AG09319 (cell line): ENCODE measurements at regions not wholly inside any gene's neighbourhood (a gene's known extent, or its start where the extent isn't known, plus 50 kb on each side); places are given as distances from the start of the nearest gene placed in this dataset.

Experiments
- DNase-seq: peaks from one replicate; pipeline ENCODE4 v3.0.0-alpha.2; 2010; ENCODE audit warnings: low read depth; ENCODE audit errors: extremely low read depth
- TF ChIP-seq, protein P1 (sequence below): IDR thresholded peaks from 2 replicates; pipeline ENCODE4 v1.5.1; 2011; ENCODE audit warnings: low read depth, mild to moderate bottlenecking, inconsistent platforms, low read length, moderate library complexity

DNA sequence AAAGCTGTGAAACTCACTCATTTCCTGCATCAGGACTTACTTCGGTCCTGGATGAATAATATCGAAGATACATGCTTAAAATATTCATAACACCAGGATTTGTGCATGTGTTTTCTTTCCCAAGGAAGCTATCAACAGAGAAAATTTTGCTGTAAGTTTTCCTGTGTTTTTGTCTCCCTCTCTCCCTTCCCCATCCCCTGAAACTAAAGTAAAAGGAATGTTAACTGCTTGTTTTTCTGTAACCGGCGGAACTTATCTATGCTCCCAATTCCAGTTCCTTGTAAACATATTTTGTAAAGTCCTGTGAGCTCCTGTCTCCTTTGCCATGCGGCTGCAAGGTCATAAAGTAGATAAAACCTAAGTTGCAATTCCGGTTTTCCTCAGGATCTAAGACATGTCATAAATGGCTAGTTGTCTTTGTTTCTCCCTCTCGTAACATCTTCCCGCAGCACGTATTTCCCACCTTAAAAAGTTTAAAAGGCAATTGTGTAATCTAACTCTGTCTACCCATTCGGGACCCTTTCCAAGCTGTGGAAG is 79.0 kb upstream of the POM121L12 start:
- DNase-seq = no peak
- TF ChIP-seq, protein P1, sequence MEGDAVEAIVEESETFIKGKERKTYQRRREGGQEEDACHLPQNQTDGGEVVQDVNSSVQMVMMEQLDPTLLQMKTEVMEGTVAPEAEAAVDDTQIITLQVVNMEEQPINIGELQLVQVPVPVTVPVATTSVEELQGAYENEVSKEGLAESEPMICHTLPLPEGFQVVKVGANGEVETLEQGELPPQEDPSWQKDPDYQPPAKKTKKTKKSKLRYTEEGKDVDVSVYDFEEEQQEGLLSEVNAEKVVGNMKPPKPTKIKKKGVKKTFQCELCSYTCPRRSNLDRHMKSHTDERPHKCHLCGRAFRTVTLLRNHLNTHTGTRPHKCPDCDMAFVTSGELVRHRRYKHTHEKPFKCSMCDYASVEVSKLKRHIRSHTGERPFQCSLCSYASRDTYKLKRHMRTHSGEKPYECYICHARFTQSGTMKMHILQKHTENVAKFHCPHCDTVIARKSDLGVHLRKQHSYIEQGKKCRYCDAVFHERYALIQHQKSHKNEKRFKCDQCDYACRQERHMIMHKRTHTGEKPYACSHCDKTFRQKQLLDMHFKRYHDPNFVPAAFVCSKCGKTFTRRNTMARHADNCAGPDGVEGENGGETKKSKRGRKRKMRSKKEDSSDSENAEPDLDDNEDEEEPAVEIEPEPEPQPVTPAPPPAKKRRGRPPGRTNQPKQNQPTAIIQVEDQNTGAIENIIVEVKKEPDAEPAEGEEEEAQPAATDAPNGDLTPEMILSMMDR = no peak

DNA sequence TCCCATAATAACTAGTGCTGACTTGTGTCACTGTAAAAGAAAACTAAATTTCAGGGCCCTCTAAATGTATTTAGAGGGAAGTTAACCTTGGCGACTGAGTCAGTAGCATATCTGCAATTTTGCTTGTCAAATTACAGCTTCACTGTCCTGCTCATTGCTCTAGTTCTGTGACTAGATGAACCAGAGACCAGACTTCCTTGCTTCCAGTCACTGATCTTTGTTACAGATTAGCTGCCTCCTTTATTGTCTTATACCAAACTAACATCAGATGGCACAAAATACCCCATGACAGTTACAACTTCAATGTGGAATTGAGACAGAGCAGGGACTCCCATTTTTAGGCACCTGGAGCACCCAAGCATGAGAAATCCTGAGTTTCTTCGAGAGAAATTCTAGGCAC is 79.9 kb upstream of the POM121L12 start:
- TF ChIP-seq, protein P1 = no peak
- no peak for DNase-seq

DNA sequence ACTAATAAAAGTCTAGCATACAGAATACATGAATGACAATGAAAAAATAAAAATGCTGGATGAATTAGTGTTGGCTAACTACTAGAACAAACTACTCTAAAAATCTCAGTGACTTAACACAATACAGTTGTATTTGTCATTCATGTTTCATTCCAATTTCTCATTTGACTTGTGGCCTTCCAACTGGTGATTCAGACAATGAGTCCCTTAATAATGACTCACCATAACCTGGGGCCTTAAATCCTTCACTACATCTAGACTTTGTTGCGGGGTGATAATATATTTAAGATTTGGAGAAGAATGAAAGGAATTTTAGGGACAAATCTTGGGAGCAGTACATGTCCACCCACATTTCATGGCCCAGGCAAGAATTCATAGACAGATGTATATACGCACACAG is 90.5 kb upstream of the POM121L12 start:
- no peak for DNase-seq
- TF ChIP-seq, protein P1 = no peak

DNA sequence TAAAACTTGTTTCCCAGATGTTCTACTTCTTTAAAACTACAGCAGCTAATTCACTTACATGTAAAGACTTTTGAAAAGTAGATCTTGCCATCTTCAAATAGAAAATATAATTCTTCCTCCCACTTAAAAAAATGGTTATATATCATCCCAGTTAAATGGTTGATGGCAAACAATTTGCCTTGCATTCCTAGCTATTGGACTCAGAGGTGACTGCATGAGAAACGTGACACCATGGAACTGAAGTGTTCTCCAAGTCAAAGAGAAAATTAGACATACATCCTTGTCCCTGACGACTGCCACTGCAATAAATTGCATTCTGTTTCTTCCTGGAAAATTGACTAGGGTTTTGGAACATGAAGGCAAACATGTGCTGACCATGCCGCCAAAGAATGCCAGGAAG is 95.0 kb upstream of the POM121L12 start:
- no peak for DNase-seq
- TF ChIP-seq, protein P1 = no peak

DNA sequence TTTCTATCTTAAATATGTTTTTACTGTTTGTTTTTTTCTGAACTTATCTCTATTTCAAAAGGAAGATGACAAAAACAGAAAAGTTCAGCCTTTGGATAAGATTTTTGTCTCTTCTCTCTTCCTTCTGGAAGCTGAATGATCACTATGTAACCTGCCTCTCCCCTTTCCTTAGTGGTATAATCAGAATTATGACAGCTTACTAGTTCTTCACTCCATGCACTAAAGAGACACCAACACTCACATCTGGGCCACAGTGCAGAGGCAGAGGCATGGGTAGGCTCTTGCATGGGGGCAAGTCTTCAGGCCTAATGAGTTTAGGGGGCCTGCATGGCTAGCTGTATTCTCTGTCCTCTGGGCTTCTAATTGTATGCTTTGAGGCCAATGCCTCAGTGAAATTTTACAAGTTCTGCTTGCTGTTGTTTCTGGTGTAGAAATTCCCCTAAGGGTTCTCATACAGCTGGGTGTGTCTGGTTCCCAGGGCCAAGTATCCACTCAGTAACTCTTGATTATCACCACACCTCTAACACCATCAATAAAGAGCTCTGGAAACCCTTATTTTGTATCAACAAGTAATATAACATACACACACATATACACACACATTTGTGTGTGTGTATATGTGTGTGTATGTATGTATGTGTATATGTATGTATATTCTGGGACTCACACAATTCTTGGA is 96.8 kb upstream of the POM121L12 start:
- TF ChIP-seq, protein P1 = no peak
- no peak for DNase-seq

DNA sequence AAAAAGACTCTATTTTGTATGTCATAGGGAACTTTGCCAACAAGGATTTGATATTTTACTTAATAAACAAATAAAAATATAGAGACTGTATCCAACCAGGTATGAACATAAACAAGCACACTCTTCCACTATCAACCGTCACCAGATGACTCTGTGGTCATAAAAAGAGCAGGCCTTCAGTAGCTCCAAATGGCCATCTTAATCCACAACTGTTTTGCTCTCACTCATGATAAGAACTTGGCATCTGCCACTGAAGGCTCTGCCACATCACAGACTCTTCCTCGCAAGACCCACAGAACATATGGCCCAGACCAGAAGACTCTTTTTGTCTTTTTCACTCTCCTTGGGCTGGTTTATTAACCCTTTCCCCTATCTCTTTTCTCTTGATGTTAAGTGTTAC is 98.7 kb upstream of the POM121L12 start:
- no peak for DNase-seq
- TF ChIP-seq, protein P1 = no peak

DNA sequence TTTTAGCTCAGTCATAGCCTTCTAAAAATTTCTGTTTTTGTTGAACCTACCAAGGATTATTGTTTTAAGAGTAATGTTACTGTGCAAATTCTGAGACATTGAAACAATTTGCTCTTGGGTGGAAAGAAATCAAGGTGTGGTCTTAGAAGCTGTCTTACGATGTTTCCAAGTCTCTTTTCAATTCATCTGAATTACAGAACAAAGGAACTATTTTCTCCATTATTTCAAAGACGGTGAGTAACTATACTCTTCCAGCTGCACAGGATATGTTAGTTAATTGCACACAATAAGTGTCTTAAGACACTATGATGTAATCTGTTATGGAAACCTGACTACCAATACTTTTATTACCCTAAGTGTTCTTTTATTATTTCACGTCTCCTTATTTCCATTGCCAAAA is 106.8 kb upstream of the POM121L12 start:
- no peak for DNase-seq
- TF ChIP-seq, protein P1 = no peak
